Pancreas (tissue), 10 donors: ENCODE measurements at regions not wholly inside any gene's neighbourhood (a gene's known extent, or its start where the extent isn't known, plus 50 kb on each side); places are given as distances from the start of the nearest gene placed in this dataset.

ENCODE experiments used
- ATAC-seq, 4 donors: fragments of 200-7000 bp; cut with Tn5 transposase; one replicate each; pipeline versions ENCODE4 v1.8.0 to v1.9.1; 2020; ENCODE audit warnings: mild to moderate bottlenecking in 4 of 4, moderate library complexity in 4 of 4
- DNase-seq, 6 donors: peaks; one replicate each; pipeline ENCODE4 v3.0.0-alpha.2; 2020
- FAIRE-seq: peaks from 2 replicates; lab custom pipeline; 2012; peaks lifted over from hg19 to GRCh38; lab: Jason Lieb, UNC
- H3K27ac ChIP-seq, 4 donors: fragments of 200-600 bp; sonication (generic); 1 replicate in 3 of 4; 2 replicates in 1 of 4; pipeline versions ENCODE4 v1.5.0 to v1.8.0; 2020
- H3K27me3 ChIP-seq, 4 donors: fragments of 200-600 bp; one replicate each; pipeline ENCODE4 v1.8.0; 2021
- H3K36me3 ChIP-seq, 3 donors: fragments of 200-600 bp; sonication (generic) in 1 of 3; one replicate each; pipeline versions ENCODE4 v1.5.0 to v1.8.0; 2020 to 2021
- H3K4me1 ChIP-seq, 3 donors: fragments of 200-600 bp; one replicate each; pipeline ENCODE4 v1.8.0; 2021
- H3K4me3 ChIP-seq, 4 donors: fragments of 200-600 bp; sonication (generic) in 2 of 4; one replicate each; pipeline versions ENCODE4 v1.5.0 to v1.8.0; 2020 to 2021
- H3K9me3 ChIP-seq, 4 donors: fragments of 200-600 bp; one replicate each; pipeline ENCODE4 v1.8.0; 2021
- WGBS, 2 donors: extraction: QIAGEN DNeasy Blood & Tissue Kit; methylation state at CpG; one replicate each; pipeline ENCODE4 v1.1.7; 2013; 5-methylcytosine and 5-hydroxymethylcytosine counted together
- intact Hi-C, 3 donors: fragments of 100-400 bp; cut with DNase I; formaldehyde crosslinking; loops; one replicate each; pipeline versions ENCODE4 v1.11.1 to v1.14.2; 2022
- TF ChIP-seq, protein P1 (sequence below), 4 donors: fragments of 200-600 bp; sonication (generic) in 3 of 4; IDR thresholded peaks; one replicate each; pipeline versions ENCODE4 v1.5.0 to v1.8.0; 2021; ENCODE audit warnings: antibody characterized with exemption in 4 of 4
- donor health status: healthy with polysubstance abuse.
- donor health status: DM: no; HTN: no; CAD: no; lungs with moderate emphysema.
- donor health status: DM: no; HTN: no; CAD: no.
- donor health status: control.
- donor health status: control.
- donor health status: Bipolar disorder and iron deficiency.
- donor health status: DM: yes; HTN: yes; CAD: no.
- donor health status: DM: no; HTN: no; CAD: no.
- donor health status: DM: no; HTN: no; CAD: no.
- donor health status: DM: yes; HTN: yes; CAD: no.

GRCh38 chr7:114832906-114833595, 88.8 kb upstream of the MDFIC start:
- WGBS, 2 donors: 72 to 80% methylated on average over 4 of the region's 4 CpGs

DNA sequence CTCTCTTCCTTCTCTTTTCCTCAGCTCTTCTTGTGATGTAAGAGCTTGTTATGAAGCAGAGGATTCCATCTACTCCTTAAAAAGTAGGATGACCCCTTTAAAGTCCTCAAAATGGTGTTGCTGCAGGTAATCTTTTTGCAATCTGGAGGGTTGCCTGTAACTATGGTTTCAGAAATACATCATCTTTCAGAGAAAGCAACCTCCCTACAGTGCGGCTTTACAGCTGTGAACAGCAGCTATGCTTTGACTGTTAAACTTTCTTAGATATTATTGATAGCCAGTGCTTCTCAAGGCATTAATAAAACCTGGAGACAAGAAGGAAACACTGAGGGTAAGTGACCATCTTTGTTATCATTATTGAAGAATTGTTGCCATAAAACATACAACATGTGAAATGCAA, 86.6 kb upstream of the MDFIC start:
- Histone ChIP-seq H3K9me3 (no peaks in the 10 kb centered on the region), H3K4me3 (no peak overlapping the region), H3K27me3 (no peaks in the 10 kb centered on the region), H3K27ac (no peak overlapping the region), H3K36me3 (no peaks in the 10 kb centered on the region), H3K4me1 (no peaks in the 10 kb centered on the region)
- WGBS, 2 donors: 81 to 86% methylated on average over 1 of the region's 1 CpG
- TF ChIP-seq, protein P1, sequence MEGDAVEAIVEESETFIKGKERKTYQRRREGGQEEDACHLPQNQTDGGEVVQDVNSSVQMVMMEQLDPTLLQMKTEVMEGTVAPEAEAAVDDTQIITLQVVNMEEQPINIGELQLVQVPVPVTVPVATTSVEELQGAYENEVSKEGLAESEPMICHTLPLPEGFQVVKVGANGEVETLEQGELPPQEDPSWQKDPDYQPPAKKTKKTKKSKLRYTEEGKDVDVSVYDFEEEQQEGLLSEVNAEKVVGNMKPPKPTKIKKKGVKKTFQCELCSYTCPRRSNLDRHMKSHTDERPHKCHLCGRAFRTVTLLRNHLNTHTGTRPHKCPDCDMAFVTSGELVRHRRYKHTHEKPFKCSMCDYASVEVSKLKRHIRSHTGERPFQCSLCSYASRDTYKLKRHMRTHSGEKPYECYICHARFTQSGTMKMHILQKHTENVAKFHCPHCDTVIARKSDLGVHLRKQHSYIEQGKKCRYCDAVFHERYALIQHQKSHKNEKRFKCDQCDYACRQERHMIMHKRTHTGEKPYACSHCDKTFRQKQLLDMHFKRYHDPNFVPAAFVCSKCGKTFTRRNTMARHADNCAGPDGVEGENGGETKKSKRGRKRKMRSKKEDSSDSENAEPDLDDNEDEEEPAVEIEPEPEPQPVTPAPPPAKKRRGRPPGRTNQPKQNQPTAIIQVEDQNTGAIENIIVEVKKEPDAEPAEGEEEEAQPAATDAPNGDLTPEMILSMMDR (IDR thresholded peaks at IDR 0.05): no peak
- ATAC-seq (no peak), DNase-seq (no peak), FAIRE-seq (no peak)
- intact Hi-C loops: no loop called here

More at GRCh38 chr7:114832906-114833595, 88.8 kb upstream of the MDFIC start:
- no peak for FAIRE-seq
- Histone ChIP-seq H3K4me3 (no peak overlapping the region), H3K36me3 (no peaks in the 10 kb centered on the region), H3K9me3 (no peaks in the 10 kb centered on the region), H3K27ac (no peak overlapping the region), H3K4me1 (no peaks in the 10 kb centered on the region), H3K27me3 (no peaks in the 10 kb centered on the region)
- TF ChIP-seq, protein P1 (IDR thresholded peaks at IDR 0.05): no peak
- intact Hi-C loops: no loop called here
- DNase-seq: no peak
- no peak for ATAC-seq

DNA sequence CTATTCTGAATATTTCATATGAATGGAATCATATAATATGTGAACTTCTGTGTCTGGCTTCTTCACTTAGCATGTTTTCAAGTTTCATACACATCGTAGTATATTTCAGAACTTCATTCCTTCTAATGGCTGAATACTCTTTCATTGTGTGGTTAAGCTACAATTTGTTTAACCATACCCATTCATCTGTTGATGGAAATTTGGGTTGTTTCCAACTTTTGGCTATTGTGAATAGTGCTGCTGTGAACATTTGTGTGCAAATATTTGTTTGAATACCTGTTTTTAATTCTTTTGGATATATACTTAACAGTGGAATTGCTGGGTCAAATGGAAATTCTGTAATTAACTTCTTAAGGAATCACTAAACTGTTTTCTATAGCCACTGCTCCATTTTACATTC, 86.0 kb upstream of the MDFIC start:
- Histone ChIP-seq H3K36me3 (no peaks in the 10 kb centered on the region), H3K27ac (no peak overlapping the region), H3K4me1 (no peaks in the 10 kb centered on the region), H3K27me3 (no peaks in the 10 kb centered on the region), H3K9me3 (no peaks in the 10 kb centered on the region), H3K4me3 (no peak overlapping the region)
- 0 to 2% methylated on average over 1 of the region's 1 CpG for WGBS, 2 donors
- intact Hi-C loops: no loop called here
- TF ChIP-seq, protein P1 (IDR thresholded peaks at IDR 0.05): no peak
- ATAC-seq (no peak), DNase-seq (no peak), FAIRE-seq (no peak)

GRCh38 chr7:114842551-114843065, 79.3 kb upstream of the MDFIC start:
- TF ChIP-seq, protein P1 (IDR thresholded peaks at IDR 0.05): no peak
- Histone ChIP-seq H3K27me3 (no peaks in the 10 kb centered on the region), H3K9me3 (no peaks in the 10 kb centered on the region), H3K27ac (no peak overlapping the region), H3K36me3 (no peaks in the 10 kb centered on the region), H3K4me1 (no peaks in the 10 kb centered on the region), H3K4me3 (no peak overlapping the region)
- 62 to 73% methylated on average over 5 of the region's 5 CpGs for WGBS, 2 donors
- intact Hi-C loops: no loop called here
- FAIRE-seq: no peak
- ATAC-seq: no peak
- no peak for DNase-seq

- H3K9me3 ChIP-seq: no peaks in the 10 kb centered on the region
- H3K4me3 ChIP-seq: no peak overlapping the region
- H3K4me1 ChIP-seq: no peaks in the 10 kb centered on the region
- no peak for DNase-seq
- TF ChIP-seq, protein P1 (IDR thresholded peaks at IDR 0.05): no peak
- H3K36me3 ChIP-seq: no peaks in the 10 kb centered on the region
- no peaks in the 10 kb centered on the region for H3K27me3 ChIP-seq
- intact Hi-C loops: no loop called here
- no peak for FAIRE-seq
- 89 to 94% methylated on average over 3 of the region's 3 CpGs for WGBS, 2 donors
- no peak overlapping the region for H3K27ac ChIP-seq
- no peak for ATAC-seq
Observed at GRCh38 chr7:114843102-114843501, 78.8 kb upstream of the MDFIC start.
